Nephron progenitor cell (in vitro differentiated cells): ENCODE measurements at regions not wholly inside any gene's neighbourhood (a gene's known extent, or its start where the extent isn't known, plus 50 kb on each side); places are given as distances from the start of the nearest gene placed in this dataset.

Experiments
- DNase-seq: peaks from one replicate; pipeline ENCODE4 v3.0.0; 2021
- H3K27ac Mint-ChIP-seq: 2 replicates; pipeline ENCODE4 v1.8.0; 2021; ENCODE audit warnings: mild to moderate bottlenecking, moderate library complexity, mixed read lengths
- H3K27me3 Mint-ChIP-seq: 2 replicates; pipeline ENCODE4 v1.8.0; 2021; ENCODE audit warnings: mild to moderate bottlenecking, low read depth, mixed read lengths; ENCODE audit not compliant: poor library complexity
- H3K36me3 Mint-ChIP-seq: 2 replicates; pipeline ENCODE4 v1.8.0; 2021; ENCODE audit warnings: low read depth, mixed read lengths
- H3K4me1 Mint-ChIP-seq: 2 replicates; pipeline ENCODE4 v1.8.0; 2021; ENCODE audit warnings: mixed read lengths
- H3K4me3 Mint-ChIP-seq: 2 replicates; pipeline ENCODE4 v1.8.0; 2021; ENCODE audit warnings: mild to moderate bottlenecking, moderate library complexity, mixed read lengths
- H3K9me3 Mint-ChIP-seq: 2 replicates; pipeline ENCODE4 v1.8.0; 2021; ENCODE audit warnings: mild to moderate bottlenecking, moderate library complexity, mixed read lengths
- TF ChIP-seq, protein P1 (sequence below): fragments of 200-600 bp; sonication (generic); IDR thresholded peaks from 2 replicates; pipeline ENCODE4 v1.5.0; 2021; ENCODE audit warnings: antibody characterized with exemption

DNA sequence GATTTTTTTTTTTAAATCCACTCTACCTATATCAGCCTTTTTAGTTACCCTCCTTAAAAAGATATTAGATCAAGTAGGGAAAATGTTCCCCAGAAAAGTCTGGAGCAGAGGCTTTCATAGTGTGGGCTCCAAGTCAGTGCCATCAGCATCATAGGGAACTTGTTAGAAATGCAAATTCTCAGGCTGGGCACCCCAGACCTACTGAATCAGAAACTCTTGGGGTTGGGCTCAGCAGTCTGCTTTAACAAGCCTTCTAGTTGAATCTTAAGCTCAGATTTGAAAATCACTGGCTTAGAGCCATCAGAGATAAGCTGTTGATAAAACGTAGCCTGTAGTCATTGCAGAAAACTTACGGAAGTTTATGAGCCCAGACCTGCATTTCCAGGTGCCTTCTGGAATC lies 140.1 kb downstream of the TMEM38B start:
- H3K27ac Mint-ChIP-seq: no peak overlapping the region
- peaks cover 3% of the 10 kb centered on the region for H3K27me3 Mint-ChIP-seq
- H3K9me3 Mint-ChIP-seq: no peaks in the 10 kb centered on the region
- no peak overlapping the region for H3K4me3 Mint-ChIP-seq
- H3K36me3 Mint-ChIP-seq: no peaks in the 10 kb centered on the region
- H3K4me1 Mint-ChIP-seq: peaks cover 27% of the 10 kb centered on the region
- TF ChIP-seq, protein P1, sequence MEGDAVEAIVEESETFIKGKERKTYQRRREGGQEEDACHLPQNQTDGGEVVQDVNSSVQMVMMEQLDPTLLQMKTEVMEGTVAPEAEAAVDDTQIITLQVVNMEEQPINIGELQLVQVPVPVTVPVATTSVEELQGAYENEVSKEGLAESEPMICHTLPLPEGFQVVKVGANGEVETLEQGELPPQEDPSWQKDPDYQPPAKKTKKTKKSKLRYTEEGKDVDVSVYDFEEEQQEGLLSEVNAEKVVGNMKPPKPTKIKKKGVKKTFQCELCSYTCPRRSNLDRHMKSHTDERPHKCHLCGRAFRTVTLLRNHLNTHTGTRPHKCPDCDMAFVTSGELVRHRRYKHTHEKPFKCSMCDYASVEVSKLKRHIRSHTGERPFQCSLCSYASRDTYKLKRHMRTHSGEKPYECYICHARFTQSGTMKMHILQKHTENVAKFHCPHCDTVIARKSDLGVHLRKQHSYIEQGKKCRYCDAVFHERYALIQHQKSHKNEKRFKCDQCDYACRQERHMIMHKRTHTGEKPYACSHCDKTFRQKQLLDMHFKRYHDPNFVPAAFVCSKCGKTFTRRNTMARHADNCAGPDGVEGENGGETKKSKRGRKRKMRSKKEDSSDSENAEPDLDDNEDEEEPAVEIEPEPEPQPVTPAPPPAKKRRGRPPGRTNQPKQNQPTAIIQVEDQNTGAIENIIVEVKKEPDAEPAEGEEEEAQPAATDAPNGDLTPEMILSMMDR: no peak
- DNase-seq: no peak

DNA sequence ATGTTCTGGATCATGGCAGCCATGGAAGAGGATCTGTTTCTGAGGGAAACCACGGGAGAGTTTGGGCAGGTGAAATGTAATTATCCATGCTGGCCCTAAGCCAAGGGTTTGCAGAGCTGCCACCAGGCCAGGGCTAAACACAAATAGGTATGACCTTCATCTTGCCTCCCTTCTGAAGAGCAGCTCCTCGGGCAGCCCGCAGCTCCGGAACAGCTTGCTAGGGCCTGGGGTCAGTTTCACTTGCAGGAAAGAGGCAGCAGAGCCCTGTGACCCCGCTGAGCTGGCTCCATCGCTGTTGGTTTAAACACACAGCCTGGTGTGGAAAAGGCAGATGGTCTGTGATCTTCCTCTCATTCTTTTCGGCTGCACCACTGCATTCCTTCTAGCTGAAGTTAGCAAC lies 141.4 kb downstream of the TMEM38B start:
- TF ChIP-seq, protein P1: no peak
- no peaks in the 10 kb centered on the region for H3K36me3 Mint-ChIP-seq
- DNase-seq: no peak
- no peaks in the 10 kb centered on the region for H3K9me3 Mint-ChIP-seq
- H3K4me1 Mint-ChIP-seq: peaks cover 27% of the 10 kb centered on the region
- H3K27me3 Mint-ChIP-seq: peaks cover 3% of the 10 kb centered on the region
- no peak overlapping the region for H3K27ac Mint-ChIP-seq
- H3K4me3 Mint-ChIP-seq: no peak overlapping the region

DNA sequence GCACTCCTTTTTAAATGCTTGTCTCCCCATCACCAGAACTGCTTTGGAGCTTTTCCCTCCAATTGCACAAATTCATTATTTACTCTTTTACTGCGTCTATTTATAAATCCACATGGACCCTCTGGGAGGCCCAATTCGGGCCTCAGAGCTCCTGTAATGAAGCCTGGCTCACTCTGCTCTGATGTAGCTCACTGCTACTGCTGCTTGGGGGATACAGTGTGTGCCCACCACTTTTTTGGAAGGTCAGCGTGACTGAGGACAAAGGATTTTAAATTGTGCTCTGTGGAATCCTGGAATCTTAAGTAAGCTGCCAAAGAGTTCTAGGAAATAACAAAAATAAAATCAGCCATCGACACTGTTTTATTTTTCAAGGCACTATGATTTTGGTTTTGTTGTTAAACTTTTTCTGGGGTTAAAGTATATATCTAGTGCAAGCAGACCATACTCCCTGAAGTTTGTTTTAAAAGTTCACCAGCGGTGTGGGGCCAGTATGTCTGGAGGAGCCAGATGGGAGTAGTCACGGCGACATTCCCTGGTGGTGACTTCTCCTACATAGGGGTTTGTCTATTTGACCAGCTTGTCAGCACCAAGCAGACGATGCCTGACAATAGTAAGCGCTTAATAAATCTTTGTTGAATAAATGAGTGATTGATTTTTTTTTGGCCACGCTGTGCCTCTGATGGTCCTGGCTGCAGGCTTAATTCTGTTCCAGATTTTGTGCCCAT lies 142.8 kb downstream of the TMEM38B start:
- no peaks in the 10 kb centered on the region for H3K36me3 Mint-ChIP-seq
- peaks cover 3% of the 10 kb centered on the region for H3K27me3 Mint-ChIP-seq
- peaks cover 27% of the 10 kb centered on the region for H3K4me1 Mint-ChIP-seq
- TF ChIP-seq, protein P1: no peak
- no peak for DNase-seq
- H3K4me3 Mint-ChIP-seq: no peak overlapping the region
- peak overlapping the region; percentile 20 for H3K27ac Mint-ChIP-seq
- no peaks in the 10 kb centered on the region for H3K9me3 Mint-ChIP-seq

GRCh38 chr9:105841562-105841961 lies 147.2 kb downstream of the TMEM38B start:
- TF ChIP-seq, protein P1: no peak
- Mint-ChIP-seq H3K27ac (no peak overlapping the region), H3K36me3 (no peaks in the 10 kb centered on the region), H3K4me1 (peaks cover 12% of the 10 kb centered on the region), H3K9me3 (no peaks in the 10 kb centered on the region), H3K27me3 (peaks cover 3% of the 10 kb centered on the region), H3K4me3 (no peak overlapping the region)
- no peak for DNase-seq

- H3K4me1 Mint-ChIP-seq: peaks cover 6% of the 10 kb centered on the region
- H3K27me3 Mint-ChIP-seq: peaks cover 3% of the 10 kb centered on the region
- H3K36me3 Mint-ChIP-seq: no peaks in the 10 kb centered on the region
- DNase-seq: peak; percentile 51
- no peak overlapping the region for H3K4me3 Mint-ChIP-seq
- no peaks in the 10 kb centered on the region for H3K9me3 Mint-ChIP-seq
- TF ChIP-seq, protein P1: peak; percentile 95
- H3K27ac Mint-ChIP-seq: no peak overlapping the region
Measured at GRCh38 chr9:105842023-105842644, 147.8 kb downstream of the TMEM38B start.

GRCh38 chr9:105846825-105847224 lies 152.5 kb downstream of the TMEM38B start:
- Mint-ChIP-seq H3K27me3 (no peaks in the 10 kb centered on the region), H3K36me3 (no peaks in the 10 kb centered on the region), H3K9me3 (no peaks in the 10 kb centered on the region), H3K4me1 (no peaks in the 10 kb centered on the region), H3K4me3 (no peak overlapping the region), H3K27ac (no peak overlapping the region)
- TF ChIP-seq, protein P1: no peak
- DNase-seq: no peak
